ENCODE measurements at regions not wholly inside any gene's neighbourhood (a gene's known extent, or its start where the extent isn't known, plus 50 kb on each side); places are given as distances from the start of the nearest gene placed in this dataset.
"Not testable (repeated sequence)": the region's sequence is repeated elsewhere in the genome, so short reads cannot be mapped to it uniquely, and the experiment has no call there.

DNA sequence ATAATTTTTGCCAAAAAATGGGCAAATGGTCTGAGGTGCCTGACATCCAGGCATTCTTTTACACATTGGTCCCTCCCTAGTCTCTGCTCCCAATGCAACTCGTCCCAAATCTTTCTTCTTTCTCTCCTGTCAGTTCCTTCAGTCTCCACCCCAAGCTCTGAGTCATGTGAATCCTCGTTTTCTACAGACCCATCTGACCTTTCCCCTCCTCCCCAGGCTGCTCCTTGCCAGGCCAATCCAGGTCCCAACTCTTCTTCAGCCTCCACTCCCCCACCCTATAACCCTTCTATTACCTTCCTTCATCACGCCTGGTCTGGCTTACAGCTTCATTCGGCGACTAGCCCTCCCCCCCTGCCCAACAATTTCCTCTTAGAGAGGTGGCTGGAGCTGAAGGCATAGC, 55.3 kb downstream of the BBS10 start:
- not testable (repeated sequence) for DNase-seq (ENCODE audit: low spot score)

DNA sequence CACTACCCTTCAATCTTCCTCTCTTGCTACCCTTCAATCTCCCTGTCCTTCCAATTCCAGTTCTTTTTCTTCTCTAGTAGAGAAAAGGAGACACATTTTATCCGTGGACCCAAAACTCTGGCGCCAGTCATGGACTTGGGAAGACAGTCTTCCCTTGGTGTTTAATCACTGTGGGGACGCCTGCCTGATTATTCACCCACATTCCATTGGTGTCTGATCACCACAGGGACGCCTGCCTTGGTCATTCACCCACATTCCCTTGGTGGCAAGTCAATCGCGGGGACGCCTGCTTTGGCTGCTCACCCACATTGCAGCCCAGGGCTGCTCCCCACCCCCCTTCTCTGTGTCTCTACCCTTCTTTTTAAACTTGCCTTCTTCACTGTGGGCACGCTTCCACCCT, 55.9 kb downstream of the BBS10 start:
- DNase-seq (ENCODE audit: low spot score) = not testable (repeated sequence)

DNA sequence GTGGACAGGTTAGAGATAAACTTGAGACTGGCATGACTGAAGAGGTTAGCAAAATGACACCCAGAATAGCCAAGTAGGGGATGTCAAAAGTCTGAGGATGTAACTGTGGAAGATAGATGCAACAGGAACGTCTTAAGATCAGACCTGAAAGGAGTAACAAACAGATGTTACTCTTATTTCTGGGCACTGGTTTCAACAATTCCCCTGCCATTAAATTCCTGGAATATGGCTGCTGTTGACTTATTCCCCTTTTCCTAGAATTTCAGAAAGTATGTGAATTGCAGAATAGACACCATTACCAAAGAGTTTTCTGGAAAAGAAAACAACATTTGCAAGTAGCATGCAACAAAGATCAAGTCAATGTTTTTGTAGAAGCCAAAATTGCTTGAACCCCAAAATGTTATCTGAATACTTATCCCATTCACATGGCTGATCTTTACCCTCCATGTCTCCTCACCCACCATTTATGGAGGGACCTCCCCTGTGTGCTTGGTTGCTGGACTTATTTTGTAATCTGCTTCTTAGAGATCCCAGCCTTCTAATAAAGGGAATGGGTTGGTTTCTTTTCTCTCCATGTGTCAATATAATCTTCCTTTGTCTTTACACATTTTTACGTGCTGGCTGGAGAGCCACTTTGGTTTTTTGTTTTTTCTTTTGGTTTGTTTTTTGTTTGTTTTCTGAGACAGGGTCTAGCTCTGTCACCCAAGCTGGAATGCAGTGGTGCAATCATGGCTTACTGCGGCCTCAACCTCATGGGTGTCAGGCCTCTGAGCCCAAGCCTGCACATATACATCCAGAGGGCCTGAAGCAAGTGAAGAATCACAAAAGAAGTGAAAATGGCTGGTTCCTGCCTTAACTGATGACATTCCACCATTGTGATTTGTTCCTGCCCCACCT, 57.0 kb downstream of the BBS10 start:
- DNase-seq (ENCODE audit: low spot score) = no peak

DNA sequence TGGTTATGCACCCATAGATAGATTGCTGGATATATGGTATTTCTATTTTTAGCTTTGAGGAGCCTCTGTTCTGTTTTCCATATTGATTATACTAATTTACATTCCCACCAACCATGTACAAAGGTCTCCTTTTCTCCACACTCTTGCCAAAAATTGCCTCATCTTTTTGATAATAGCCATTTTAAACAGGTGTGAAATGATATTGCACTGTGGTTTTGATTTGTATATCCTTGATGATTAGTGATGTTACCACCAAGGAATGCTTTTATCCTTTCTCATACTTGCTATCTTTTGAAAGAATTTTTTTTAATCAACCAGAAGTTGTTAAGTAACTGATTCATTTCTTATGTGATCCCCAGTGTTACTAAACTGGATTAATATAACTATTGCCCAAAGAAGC, 60.0 kb downstream of the BBS10 start:
- no peak for DNase-seq (ENCODE audit: low spot score)

DNA sequence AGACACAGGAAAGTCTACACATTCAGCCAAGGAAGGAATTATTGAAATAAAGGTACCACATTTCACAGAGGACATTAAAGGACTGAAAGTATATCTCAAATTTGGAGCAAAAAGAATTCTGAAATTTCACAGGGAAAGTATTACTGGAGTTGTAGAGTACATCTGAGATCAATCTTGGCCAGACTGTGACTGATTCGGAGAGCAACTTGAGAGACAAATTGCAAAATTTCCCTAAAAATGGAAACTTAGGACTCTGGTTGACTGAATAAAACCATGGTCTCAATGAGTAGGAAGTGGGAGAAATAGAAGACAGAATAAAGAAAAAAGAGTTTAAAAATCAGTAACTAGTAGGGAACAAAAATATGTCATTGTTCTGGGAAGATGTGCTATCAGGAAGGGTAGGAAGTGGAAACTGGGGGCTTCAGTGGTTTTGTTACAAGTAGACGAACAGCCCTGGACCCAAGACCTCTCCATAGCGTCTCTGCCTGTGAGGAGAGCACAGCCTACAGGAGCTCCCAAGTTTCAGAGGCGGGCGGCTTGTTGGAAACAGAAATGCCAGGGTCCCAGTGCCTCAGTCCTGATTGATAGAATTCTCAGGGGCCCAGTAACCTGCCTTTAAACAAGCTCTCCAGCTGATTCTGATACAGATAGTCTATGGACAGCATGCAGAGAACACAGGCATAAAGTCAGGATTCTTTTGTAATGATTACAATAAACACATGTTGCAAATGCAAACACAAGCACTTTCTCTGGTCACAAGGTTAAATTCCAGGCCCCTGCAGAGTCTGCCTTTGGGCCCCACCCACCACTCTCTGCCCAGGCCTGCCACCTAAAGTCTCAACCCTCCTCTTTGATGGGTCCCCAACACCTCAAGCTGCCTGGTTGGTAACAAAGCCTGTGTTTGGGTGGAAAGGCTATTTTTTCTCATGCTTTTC, 63.1 kb downstream of the BBS10 start:
- no peak for DNase-seq (ENCODE audit: low spot score)

DNA sequence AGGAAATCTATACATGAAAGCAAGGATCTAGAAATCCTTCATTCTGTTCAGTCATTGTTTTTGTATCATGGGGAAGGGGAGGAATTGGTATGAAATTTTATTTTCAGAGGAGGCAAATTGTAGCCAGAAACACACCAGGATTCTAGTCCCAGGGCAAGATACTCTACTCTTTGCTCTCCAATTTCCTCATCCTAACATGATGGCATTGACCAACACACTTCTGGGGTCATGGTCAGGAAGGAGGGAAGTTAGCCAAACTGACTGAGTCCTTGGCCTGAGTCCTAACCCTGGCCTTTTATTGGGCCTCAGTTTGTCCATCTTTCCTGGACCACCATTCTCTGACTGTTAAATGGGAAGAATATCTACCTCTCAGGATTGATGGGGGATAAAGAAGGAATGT, 65.5 kb downstream of the BBS10 start:
- no peak for DNase-seq (ENCODE audit: low spot score)

DNA sequence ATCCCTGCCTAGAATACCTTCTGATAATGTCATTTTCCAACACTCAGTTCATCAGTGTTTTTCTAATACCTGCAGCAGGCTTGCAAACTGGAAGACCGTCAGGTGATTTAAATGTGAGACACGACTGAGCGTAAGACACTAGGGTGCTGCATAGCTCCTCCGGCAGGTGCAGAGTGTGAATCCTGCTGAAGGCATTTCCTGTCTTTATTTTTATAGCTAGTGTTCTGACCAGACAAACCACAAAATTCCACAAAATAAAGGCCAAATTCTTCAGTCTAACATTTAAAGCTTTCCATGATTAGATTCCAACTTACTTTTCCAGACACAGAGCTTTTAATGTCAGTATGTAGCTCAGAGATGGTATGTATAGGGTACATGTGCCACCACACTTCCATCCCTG, 70.7 kb downstream of the BBS10 start:
- DNase-seq (ENCODE audit: low spot score) = peak; percentile 37

DNA sequence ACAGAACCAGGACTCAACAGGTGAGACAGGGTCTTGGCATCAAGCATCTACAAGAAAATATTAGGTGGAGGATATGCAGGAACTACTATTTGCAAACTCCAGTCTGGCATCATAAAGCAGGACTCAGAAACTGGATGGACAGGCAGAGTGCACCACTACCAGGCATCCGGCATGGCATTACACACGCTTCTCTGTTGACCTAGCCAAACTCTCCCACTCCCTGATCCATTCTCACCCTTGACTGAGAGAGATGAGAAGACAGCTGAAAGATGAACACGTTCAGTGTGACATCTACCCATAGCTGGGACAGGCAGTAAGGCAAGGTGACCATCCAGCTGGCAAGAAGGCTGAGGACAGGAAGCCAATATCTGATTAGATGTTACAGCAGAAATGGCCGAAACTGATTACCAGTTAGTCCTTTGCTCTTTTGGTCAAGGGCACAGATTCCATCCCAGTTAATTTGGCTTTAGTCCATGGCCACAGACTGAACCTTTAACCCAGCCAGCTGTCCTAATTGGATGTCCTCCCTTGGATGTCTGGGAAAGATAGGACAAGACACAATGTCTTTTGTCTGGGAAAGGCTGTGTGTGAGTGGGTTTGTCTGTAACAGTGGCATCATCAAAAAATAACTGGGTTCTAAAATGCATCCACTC, 71.6 kb downstream of the BBS10 start:
- DNase-seq (ENCODE audit: low spot score) = no peak

DNA sequence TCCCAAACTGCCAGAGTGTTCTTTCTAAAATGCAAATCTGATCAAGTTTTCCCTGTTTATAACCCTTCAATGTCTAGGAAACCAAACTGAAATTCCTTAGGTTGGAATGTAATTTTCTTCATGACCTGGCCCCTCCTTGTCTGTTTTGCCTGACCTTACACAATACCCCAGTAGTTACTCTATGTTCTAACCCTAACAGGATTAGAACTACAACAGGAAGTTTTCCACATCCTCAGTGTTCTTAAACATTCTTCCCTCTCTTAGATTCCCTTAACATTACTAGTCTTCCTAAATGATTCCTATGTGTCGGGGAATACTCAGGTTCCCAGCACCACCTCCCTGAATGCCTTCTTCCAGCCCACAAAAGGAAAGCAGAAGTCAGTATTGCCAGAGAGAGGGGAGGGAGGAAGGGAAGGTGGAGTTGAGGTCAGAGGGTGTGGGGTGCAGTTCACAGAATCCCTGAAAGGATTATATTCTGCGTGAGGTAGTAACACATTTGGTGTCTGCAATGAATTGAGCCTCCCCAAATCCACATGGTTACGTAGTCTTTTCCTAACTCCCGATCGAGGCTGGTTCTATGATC, 72.6 kb downstream of the BBS10 start:
- no peak for DNase-seq (ENCODE audit: low spot score)

DNA sequence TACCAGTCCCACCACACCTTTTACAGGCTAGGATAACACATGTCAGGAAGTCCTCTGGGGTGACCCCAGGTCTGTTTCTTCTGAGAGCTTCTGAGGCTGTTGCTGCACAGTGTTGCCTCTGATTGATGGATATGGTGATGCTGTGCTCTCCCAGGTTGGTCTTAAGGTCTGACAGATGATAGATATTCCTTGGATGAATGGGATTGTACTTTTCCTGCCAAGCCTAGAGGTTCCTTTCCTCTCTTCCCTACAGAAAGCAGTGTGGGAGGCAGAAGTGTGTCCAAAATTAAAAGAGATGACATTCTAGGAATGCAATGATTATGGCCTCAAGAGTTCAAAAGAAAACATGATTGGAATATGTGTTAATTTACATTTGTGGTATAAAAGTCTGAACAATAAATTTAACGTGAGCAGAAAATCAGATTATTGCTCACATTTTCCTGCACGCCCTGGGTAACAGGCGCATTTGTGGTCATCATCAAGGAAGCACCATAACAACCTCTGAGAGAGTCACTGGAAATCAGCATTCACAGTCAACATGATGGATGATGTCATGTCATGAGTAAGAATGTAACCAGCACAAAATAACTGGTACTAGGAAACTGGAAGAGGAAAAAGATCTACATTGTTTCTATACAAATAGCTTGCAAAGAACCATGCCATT, 73.7 kb downstream of the BBS10 start:
- peak; percentile 34 for DNase-seq (ENCODE audit: low spot score)

DNA sequence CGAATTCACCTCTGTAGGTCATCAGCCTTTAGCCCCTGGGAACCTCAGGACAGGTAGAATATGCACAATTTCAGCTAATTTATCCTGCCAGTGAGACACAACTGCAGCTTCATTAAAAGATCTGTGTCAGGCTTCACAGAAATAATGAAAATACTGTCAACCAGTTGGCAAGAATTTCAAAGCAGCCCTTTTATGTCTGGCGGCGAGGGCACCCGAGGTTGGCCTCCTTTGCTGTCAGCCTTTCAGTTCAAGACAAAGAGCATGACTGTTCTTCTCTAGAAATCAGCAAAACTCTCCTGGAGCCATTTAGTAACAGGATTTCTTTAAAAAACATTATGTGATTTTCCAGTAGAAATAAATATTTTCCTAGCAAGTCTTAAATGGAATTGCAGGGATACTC, 75.9 kb downstream of the BBS10 start:
- no peak for DNase-seq (ENCODE audit: low spot score)

DNA sequence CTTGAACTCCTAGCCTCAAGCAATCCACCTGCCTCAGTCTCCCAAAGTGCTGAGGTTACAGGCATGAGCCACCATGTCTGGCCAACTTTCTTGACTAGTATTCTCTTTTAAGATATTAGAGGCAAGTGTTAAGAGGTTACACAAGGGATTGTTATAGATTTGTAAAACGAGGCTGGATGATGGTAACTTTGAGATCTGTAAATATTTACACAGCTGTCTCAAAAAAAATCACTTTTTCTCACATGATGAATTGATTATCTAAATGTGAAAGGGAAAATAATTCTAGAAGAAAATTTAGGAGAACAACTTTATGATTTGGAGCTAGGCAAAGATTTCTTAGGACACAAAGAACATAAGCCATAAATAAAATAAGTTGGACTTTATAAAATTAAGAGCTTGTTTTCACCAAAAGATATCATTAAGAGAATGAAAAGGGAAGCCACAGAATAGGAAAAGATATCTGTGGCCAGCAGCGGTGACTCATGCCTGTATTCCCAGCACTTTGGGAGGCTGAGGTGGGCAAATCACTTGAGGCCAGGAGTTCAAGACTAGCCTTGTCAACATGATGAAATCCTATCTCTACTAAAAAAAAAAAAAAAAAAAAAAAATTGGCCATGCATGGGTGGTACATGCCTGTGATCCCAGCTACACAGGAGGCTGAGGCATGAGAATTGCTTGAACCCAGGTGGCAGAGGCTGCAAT, 77.4 kb downstream of the BBS10 start:
- DNase-seq (ENCODE audit: low spot score) = no peak

DNA sequence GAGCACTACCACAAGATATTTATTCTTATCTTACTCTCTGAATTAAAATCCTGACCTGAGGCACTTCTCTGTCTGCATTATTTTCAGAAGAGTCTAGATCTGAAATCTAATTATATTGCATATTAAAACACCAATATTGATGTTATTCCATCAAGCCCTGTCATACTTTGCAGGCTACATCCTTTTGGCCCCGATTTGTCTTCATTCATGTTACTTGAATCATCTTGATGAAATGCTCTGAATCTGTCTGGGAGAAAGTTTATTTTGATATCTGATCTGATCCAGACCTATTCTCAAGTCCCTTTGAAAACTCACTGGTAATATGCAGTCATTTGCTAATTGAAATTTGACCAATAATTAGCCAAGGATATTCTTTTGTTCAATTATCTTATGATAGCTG, 79.9 kb downstream of the BBS10 start:
- no peak for DNase-seq (ENCODE audit: low spot score)

DNA sequence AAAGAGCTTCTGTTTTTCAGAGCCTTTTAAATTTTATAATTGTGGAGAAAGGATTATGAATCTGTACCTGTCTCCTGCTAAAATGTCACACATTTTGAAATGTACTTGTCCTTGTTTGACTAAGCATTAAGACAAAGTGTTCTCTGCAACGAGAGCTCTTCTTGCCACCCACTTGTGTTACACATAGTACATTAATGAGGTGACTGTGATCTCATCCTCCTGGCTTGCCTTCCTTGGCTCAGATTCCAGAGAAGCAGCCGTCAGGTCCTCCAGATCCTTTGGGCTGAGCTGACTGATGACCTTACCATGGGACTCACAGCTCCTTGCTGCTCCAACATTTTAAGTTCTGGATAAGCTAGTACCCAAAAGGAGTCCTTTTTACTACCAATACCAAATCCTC, 81.4 kb downstream of the BBS10 start:
- peak; percentile 30 for DNase-seq (ENCODE audit: low spot score)

DNA sequence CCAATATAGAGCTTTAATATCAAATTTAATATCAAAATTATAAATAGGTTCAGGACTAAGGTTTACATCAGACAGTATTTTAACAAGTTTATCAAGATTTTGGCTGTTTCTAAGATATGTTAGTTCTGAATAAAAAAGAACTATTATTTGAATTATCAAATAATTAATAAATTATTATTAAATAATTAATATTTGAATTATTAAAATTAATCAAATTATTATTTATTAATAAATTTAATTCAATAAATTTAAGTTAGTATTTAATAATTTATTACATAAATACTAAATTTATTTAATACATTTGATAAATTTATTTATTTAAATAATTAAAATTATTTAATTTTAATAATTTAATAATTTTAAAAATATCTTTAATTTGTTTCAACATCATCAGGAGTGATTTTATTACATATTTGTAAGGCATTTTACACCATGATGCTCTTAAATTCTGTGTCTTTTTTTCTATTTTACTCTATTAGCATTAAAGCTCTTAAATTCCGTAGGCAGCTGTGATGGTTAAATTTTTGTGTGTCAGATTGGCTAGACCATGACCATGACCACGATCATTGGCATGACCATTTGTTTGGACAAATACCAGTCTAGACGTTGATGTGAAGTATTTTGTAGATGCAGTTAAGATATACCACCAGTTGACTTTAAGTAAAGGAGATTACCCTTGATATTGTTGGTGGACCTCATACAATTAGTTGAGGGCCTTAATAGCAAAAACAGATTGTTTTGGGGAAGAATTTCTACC, 82.6 kb downstream of the BBS10 start:
- DNase-seq (ENCODE audit: low spot score) = no peak

DNA sequence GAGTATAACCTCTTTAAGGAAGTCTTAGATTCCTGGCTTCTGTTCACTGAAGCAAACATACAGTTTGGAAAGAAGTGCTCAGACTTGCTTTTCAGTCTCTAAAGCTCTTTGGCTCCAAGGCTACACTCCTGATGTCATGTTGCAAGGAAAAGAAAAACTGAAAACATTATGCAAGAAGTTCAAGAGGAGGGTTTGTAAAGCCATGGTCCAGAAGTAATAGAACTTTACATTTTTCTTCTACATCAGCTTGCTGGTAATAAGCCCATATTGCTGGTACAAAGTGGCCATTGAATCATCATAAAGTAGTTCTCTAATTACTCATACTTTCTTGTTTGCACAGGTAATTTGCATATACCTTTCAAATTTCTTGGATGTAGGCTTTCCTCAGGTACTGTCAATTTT, 83.6 kb downstream of the BBS10 start:
- DNase-seq (ENCODE audit: low spot score) = no peak

DNA sequence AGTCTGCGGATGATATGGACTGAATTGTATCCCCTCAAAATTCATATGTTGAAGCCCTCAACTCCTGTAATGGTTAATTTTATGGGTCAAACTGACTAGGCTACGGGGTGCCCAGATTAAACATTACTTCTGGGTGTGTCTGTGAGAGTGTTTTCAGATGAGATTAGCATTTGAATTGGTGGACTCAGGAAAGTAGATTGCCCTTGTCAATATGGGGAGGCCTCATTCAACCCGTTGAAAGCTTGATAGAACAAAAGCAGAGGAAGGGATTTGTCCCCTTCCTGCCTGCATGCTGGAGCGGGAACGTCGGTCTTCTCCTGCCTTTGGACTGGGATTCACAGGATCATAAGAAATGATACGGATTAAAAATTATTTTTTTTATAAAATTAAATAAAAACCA, 84.5 kb downstream of the BBS10 start:
- no peak for DNase-seq (ENCODE audit: low spot score)

DNA sequence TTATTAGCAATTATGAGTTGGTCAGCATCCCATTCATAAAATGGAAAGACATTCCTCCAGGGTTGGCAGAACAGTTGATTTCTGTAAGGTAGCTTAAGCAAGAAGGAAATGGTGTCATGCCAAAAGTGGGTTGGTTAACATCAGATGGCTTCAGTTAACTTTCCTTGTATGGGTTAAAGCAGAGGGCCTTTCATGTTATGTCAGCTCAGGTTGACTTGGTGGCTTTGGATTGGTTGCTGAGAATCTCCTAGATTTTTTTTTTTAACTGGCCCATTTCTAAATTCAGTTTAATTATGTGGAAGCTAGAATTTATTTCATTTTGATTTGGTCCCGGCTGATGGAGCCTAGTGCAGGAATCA, 87.8 kb downstream of the BBS10 start:
- no peak for DNase-seq (ENCODE audit: low spot score)

DNA sequence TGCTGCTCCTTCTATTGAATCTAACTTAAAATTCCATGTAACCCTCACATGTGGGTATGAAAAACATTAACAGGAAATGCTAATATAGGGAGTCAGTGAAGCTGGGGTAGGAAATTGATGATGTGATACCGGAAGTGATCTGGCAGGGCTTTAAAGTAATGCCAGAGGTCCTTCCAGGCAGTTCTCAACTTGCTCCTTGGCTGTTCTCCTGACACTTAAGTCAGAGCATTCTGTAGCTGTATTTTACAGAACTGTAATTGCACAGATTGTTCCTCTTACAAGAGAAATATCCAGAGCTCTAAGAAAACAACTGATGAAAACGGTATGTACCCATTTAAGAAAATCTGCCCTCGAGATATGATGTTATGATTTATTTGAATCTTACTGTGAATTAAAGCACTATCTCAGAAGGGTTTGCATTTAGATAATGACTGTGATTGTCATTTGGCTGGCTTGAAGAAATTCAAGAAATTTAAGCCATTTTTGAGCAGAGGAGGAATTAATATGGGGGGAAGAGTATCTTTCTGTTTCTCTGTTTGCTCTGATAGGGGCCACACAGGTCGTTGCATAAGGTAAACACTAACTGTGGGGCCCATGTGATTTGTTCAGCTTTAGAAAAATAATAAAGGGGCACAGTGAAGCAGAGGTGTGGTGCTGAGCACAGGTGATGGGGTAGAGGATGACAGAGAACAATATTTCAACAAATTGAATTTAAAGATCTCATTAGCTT, 88.4 kb downstream of the BBS10 start:
- DNase-seq (ENCODE audit: low spot score) = peak; percentile 63

DNA sequence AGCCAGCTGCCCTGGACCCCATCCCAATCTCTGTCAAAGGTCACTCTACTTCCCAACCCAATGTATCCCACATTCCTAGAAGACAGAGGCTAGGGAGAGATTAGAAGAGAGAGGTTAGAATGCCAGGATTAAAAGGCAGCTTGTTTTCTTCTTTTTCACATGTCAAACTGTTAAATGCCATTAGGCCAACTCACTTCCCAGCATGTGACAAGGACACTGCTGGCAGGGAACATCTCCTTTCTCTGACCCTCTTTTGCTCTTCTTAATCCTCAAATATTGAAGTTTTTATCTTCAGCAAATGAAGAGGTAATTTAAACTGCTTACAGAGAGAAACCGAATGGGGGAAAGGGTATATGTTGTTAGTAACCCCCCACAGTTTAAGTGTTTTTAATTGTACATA, 89.1 kb downstream of the BBS10 start:
- peak; percentile 47 for DNase-seq (ENCODE audit: low spot score)

Measured in hepatic stellate cell (primary cell).